ENCODE measurements at regions not wholly inside any gene's neighbourhood (a gene's known extent, or its start where the extent isn't known, plus 50 kb on each side); places are given as distances from the start of the nearest gene placed in this dataset.

DNA sequence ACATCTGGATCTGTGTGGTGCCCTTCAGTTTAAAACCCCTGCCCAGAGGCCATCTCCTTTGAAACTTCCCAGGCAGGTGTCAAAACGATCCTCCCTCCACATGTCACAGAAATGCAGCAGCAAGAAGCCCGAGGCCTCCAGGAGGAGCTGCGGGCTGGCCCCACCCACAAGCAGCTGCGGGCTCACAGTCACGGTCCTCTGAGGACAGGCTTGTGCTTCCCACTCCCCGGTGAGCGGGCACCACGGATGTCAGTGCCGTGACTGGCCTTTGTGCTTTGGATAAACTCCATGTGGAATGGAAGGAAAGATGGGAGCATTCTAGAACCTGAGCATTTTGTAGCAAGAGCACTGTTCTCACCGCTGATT is 65.8 kb downstream of the SIK1 start:
- TF ChIP-seq ZNF219 (CRISPR knock-in tag; IDR thresholded peaks at IDR 0.05; ENCODE audit: borderline replicate concordance) = no peak
- no peak for TF ChIP-seq CTCF (IDR thresholded peaks at IDR 0.05)
- no peak for TF ChIP-seq ATF2 (CRISPR knock-in tag; IDR thresholded peaks at IDR 0.05; ENCODE audit: borderline replicate concordance, low read depth)
- TF ChIP-seq IRF1 (CRISPR knock-in tag; IDR thresholded peaks at IDR 0.05) = no peak
- TF ChIP-seq ZNF512 (CRISPR knock-in tag; IDR thresholded peaks at IDR 0.05; ENCODE audit: borderline replicate concordance) = no peak

Data from WTC11 (cell line).